HUES48 (cell line): ENCODE measurements at regions not wholly inside any gene's neighbourhood (a gene's known extent, or its start where the extent isn't known, plus 50 kb on each side); places are given as distances from the start of the nearest gene placed in this dataset.

Experiments
- H3K27ac ChIP-seq: one replicate; pipeline ENCODE4 v1.7.0; 2013; ENCODE audit warnings: low read depth, low read length, inconsistent platforms
- H3K27me3 ChIP-seq: 2 replicates; pipeline ENCODE4 v1.6.1; 2013; ENCODE audit warnings: mild to moderate bottlenecking, low read length; ENCODE audit not compliant: control insufficient read depth, insufficient read depth
- H3K36me3 ChIP-seq: 2 replicates; pipeline ENCODE4 v1.6.1; 2013; ENCODE audit warnings: low read length; ENCODE audit not compliant: control insufficient read depth, insufficient read depth
- H3K4me1 ChIP-seq: 2 replicates; pipeline ENCODE4 v1.6.1; 2013; ENCODE audit warnings: mild to moderate bottlenecking, low read length; ENCODE audit not compliant: control insufficient read depth, insufficient read depth
- H3K4me3 ChIP-seq: 2 replicates; pipeline ENCODE4 v1.5.1; 2013; ENCODE audit warnings: mild to moderate bottlenecking, low read depth, low read length
- H3K9ac ChIP-seq: 2 replicates; pipeline ENCODE4 v1.6.1; 2013; ENCODE audit warnings: mild to moderate bottlenecking, low read depth, low read length, moderate library complexity
- H3K9me3 ChIP-seq: 2 replicates; pipeline ENCODE4 v1.6.1; 2013; ENCODE audit warnings: low read length; ENCODE audit not compliant: control insufficient read depth, insufficient read depth

DNA sequence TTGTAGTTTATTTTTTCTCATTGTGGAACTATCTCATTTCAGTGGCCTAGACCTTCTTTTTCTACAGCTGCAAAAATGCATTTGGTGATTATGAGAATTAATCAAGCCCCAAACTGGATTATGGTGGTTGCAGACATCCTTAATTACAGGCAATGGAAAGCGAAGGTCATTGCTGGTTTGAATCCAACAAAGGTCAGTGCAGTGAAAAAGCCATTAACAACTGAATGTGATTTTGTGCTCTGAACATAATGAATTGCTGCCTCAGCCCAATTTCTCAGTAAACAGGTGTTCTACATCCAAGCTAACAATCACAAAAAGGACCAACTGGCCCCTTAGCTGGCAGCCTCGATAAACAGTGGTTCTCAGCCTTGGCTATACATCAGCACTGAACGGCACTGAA lies 260.1 kb upstream of the DPPA4 start:
- Histone ChIP-seq H3K9ac (no peak overlapping the region), H3K4me1 (no peaks in the 10 kb centered on the region), H3K27me3 (no peaks in the 10 kb centered on the region), H3K4me3 (no peak overlapping the region), H3K9me3 (no peaks in the 10 kb centered on the region), H3K36me3 (no peaks in the 10 kb centered on the region), H3K27ac (no peak overlapping the region)

GRCh38 chr3:109607897-109608296 lies 270.6 kb upstream of the DPPA4 start:
- Histone ChIP-seq H3K9ac (no peak overlapping the region), H3K27me3 (no peaks in the 10 kb centered on the region), H3K9me3 (no peaks in the 10 kb centered on the region), H3K4me3 (no peak overlapping the region), H3K36me3 (no peaks in the 10 kb centered on the region), H3K4me1 (no peaks in the 10 kb centered on the region), H3K27ac (no peak overlapping the region)

GRCh38 chr3:109608574-109608973 lies 271.2 kb upstream of the DPPA4 start:
- H3K27me3 ChIP-seq, result no peaks in the 10 kb centered on the region
- no peaks in the 10 kb centered on the region for H3K36me3 ChIP-seq
- H3K27ac ChIP-seq, result no peak overlapping the region
- no peaks in the 10 kb centered on the region for H3K9me3 ChIP-seq
- no peak overlapping the region for H3K4me3 ChIP-seq
- H3K4me1 ChIP-seq, result no peaks in the 10 kb centered on the region
- H3K9ac ChIP-seq, result no peak overlapping the region

DNA sequence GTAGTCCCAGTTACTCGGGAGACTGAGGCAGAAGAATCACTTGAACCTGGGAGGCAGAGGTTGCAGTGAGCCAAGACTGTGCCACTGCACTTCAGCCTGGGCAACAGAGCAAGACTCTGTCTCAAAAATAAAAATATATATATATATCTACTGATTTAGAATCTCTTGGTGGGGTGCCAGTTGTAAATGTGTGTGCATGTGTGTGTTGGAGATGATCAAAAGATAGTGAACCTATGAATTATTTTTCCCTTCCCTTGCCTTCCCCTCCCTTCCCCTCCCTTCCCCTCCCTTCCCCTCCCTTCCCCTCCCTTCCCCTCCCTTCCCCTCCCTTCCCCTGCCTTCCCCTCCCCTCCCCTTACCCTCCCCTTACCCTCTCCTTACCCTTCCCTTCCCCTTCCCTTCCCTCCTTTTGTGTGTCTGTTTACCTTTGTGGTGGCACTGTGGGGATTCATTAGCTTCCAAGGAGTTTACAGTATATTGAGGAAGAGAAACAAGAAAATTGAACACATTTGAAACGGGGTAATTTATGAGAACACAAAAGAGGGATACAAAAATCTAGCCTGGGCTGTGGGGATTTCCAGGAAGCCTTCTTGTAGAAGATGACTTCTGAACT lies 281.5 kb upstream of the DPPA4 start:
- H3K27me3 ChIP-seq, result no peaks in the 10 kb centered on the region
- H3K27ac ChIP-seq, result no peak overlapping the region
- H3K9me3 ChIP-seq, result no peaks in the 10 kb centered on the region
- no peaks in the 10 kb centered on the region for H3K4me1 ChIP-seq
- no peaks in the 10 kb centered on the region for H3K36me3 ChIP-seq
- H3K9ac ChIP-seq, result no peak overlapping the region
- H3K4me3 ChIP-seq, result no peak overlapping the region

GRCh38 chr3:109631897-109632296 lies 294.6 kb upstream of the DPPA4 start:
- H3K27me3 ChIP-seq, result no peaks in the 10 kb centered on the region
- H3K36me3 ChIP-seq, result no peaks in the 10 kb centered on the region
- H3K4me1 ChIP-seq, result no peaks in the 10 kb centered on the region
- H3K9me3 ChIP-seq, result no peaks in the 10 kb centered on the region; the same call in 1 of the 2 replicates
- no peak overlapping the region for H3K27ac ChIP-seq
- no peak overlapping the region for H3K4me3 ChIP-seq
- H3K9ac ChIP-seq, result no peak overlapping the region

DNA sequence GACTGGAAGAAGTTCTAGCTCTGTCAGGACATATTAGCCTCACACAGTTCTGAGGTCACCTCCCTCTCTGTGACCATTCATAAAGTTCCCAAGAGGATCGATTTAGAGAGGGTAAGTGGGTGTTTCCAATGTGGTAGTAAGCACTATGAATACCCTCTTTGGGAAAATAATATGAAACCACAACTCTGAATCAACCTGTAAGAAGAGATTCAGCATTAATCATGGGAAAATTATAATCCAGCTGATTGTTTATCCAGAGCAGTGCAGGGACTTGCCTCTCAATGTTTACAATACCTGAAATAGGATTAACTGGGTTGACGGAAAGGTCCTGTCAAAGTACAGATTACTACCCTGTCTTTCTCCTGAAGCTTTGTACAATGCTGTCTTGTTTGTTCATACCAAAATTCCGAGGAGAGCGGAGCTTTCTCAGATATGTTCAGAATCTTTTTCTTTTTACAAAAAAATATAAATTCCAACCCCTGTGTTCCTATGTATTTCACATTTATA lies 302.9 kb upstream of the DPPA4 start:
- Histone ChIP-seq H3K9me3 (no peaks in the 10 kb centered on the region), H3K36me3 (no peaks in the 10 kb centered on the region), H3K4me1 (no peaks in the 10 kb centered on the region), H3K27me3 (no peaks in the 10 kb centered on the region), H3K27ac (no peak overlapping the region), H3K9ac (no peak overlapping the region), H3K4me3 (no peak overlapping the region)

GRCh38 chr3:109642025-109642424 lies 304.7 kb upstream of the DPPA4 start:
- Histone ChIP-seq H3K27ac (no peak overlapping the region), H3K36me3 (no peaks in the 10 kb centered on the region), H3K4me3 (no peak overlapping the region), H3K9me3 (no peaks in the 10 kb centered on the region), H3K27me3 (no peaks in the 10 kb centered on the region), H3K9ac (no peak overlapping the region), H3K4me1 (no peaks in the 10 kb centered on the region)

DNA sequence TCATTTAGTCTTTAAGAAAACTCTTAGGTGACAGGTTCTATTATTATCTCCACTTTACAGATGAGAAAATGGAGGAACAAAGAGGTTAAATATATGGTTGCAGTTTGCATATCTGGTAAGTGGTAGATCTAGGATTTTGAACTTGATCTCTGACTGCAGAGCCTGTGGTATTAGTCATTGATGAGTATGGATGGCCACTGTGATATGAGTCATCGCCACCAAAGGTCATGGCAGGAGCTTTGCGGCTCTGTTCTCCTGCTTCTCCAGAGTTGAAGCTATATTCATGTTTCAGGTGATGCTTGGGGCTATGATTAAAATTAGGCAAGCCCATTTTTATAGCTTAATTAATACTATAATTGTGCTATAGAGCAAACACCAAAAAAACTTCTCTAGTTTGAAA lies 306.2 kb upstream of the DPPA4 start:
- H3K27ac ChIP-seq, result no peak overlapping the region
- H3K4me1 ChIP-seq, result no peaks in the 10 kb centered on the region
- no peaks in the 10 kb centered on the region for H3K36me3 ChIP-seq
- no peaks in the 10 kb centered on the region for H3K27me3 ChIP-seq
- no peak overlapping the region for H3K9ac ChIP-seq
- no peak overlapping the region for H3K4me3 ChIP-seq
- H3K9me3 ChIP-seq, result no peaks in the 10 kb centered on the region

DNA sequence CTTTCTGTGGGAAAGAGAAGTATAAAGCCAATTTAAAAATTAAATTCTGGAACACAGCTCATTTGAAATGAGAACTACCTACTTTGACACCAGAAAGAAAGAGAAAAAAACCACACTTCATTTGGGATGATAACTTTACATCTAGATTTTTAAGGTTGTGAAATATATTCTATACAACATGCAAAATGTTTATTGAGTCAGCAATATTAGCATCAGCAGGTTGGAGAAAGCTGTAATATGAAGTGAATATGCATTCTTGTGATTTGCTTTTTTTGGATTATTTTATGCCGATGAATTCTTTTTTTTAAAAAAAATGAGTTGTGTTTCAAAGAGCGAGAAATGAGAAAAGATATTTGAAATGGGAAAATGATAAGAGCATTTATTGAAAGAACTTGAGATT lies 307.0 kb upstream of the DPPA4 start:
- Histone ChIP-seq H3K36me3 (no peaks in the 10 kb centered on the region), H3K9me3 (no peaks in the 10 kb centered on the region), H3K4me3 (no peak overlapping the region), H3K4me1 (no peaks in the 10 kb centered on the region), H3K9ac (no peak overlapping the region), H3K27me3 (no peaks in the 10 kb centered on the region), H3K27ac (no peak overlapping the region)

DNA sequence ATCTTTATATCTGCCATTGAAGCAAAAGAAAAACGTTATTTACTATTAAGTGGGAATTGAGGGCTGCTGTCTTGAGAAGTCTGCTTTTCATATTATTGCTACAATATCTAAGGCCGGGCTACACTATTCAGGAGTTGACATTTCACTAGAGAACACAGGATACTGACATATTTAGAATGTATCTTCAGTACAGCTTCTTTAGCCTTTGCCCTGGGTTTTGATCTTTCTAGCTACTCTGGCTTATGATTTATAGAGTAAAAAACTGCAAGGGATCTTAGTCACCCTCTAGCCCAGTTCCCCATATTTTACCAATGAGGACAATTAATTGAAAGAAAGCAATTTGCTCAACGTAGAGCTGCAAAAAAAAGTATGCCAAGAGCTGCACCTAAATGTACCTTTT lies 307.4 kb upstream of the DPPA4 start:
- no peaks in the 10 kb centered on the region for H3K4me1 ChIP-seq
- H3K27ac ChIP-seq, result no peak overlapping the region
- no peak overlapping the region for H3K9ac ChIP-seq
- no peaks in the 10 kb centered on the region for H3K9me3 ChIP-seq
- no peaks in the 10 kb centered on the region for H3K27me3 ChIP-seq
- no peak overlapping the region for H3K4me3 ChIP-seq
- H3K36me3 ChIP-seq, result no peaks in the 10 kb centered on the region

- no peaks in the 10 kb centered on the region for H3K4me1 ChIP-seq
- H3K9me3 ChIP-seq, result no peaks in the 10 kb centered on the region
- no peaks in the 10 kb centered on the region for H3K36me3 ChIP-seq
- H3K27ac ChIP-seq, result no peak overlapping the region
- H3K9ac ChIP-seq, result no peak overlapping the region
- no peak overlapping the region for H3K4me3 ChIP-seq
- H3K27me3 ChIP-seq, result no peaks in the 10 kb centered on the region
Observed at GRCh38 chr3:109648027-109648426, 310.7 kb upstream of the DPPA4 start.
